ENCODE measurements at regions not wholly inside any gene's neighbourhood (a gene's known extent, or its start where the extent isn't known, plus 50 kb on each side); places are given as distances from the start of the nearest gene placed in this dataset.
A peak's percentile ranks its signal among the peaks of the same experiment; 100 is the strongest.

GRCh38 chr5:52707616-52708015 is 80.1 kb upstream of the ITGA1 start:
- H3K27me3 Mint-ChIP-seq (ENCODE audit: low read depth): no peaks in the 10 kb centered on the region
- no peaks in the 10 kb centered on the region for H3K36me3 Mint-ChIP-seq (ENCODE audit: low read depth)
- H3K9me3 Mint-ChIP-seq: no peaks in the 10 kb centered on the region
- H3K4me3 Mint-ChIP-seq: peak overlapping the region in 1 of 3 experiments; percentile 0
- peak overlapping the region; percentile 30 to 90 (median 50) for H3K27ac Mint-ChIP-seq
- no peak for TF ChIP-seq CTCF (IDR thresholded peaks at IDR 0.05; ENCODE audit: unreplicated experiment in 3 of 3)
- H3K4me1 Mint-ChIP-seq: peaks cover 36% of the 10 kb centered on the region

- Mint-ChIP-seq H3K4me3 (no peak overlapping the region), H3K36me3 (ENCODE audit: low read depth) (no peaks in the 10 kb centered on the region), H3K27ac (peak overlapping the region; percentile 30 to 77 (median 57)), H3K9me3 (no peaks in the 10 kb centered on the region), H3K27me3 (ENCODE audit: low read depth) (no peaks in the 10 kb centered on the region), H3K4me1 (peaks cover 31% of the 10 kb centered on the region)
- no peak for TF ChIP-seq CTCF (IDR thresholded peaks at IDR 0.05; ENCODE audit: unreplicated experiment in 3 of 3)
These were observed 79.3 kb upstream of the ITGA1 start for GRCh38 chr5:52708463-52708862.

- H3K4me3 Mint-ChIP-seq: no peak overlapping the region
- TF ChIP-seq CTCF (IDR thresholded peaks at IDR 0.05; ENCODE audit: unreplicated experiment in 3 of 3): no peak
- no peaks in the 10 kb centered on the region for H3K27me3 Mint-ChIP-seq (ENCODE audit: low read depth)
- H3K4me1 Mint-ChIP-seq: peaks cover 31% of the 10 kb centered on the region
- no peaks in the 10 kb centered on the region for H3K9me3 Mint-ChIP-seq
- H3K27ac Mint-ChIP-seq: peak overlapping the region; percentile 32 to 79 (median 69)
- H3K36me3 Mint-ChIP-seq (ENCODE audit: low read depth): no peaks in the 10 kb centered on the region
These were observed 78.4 kb upstream of the ITGA1 start for GRCh38 chr5:52709167-52709925.

- Mint-ChIP-seq H3K4me3 (no peak overlapping the region), H3K27ac (peak overlapping the region; percentile 69 to 91 (median 73)), H3K4me1 (peaks cover 31% of the 10 kb centered on the region), H3K9me3 (no peaks in the 10 kb centered on the region), H3K36me3 (ENCODE audit: low read depth) (no peaks in the 10 kb centered on the region), H3K27me3 (ENCODE audit: low read depth) (no peaks in the 10 kb centered on the region)
- TF ChIP-seq CTCF (IDR thresholded peaks at IDR 0.05; ENCODE audit: unreplicated experiment in 3 of 3): no peak
These were observed 77.3 kb upstream of the ITGA1 start for GRCh38 chr5:52710310-52710971.

GRCh38 chr5:52710972-52711596 is 76.6 kb upstream of the ITGA1 start:
- Mint-ChIP-seq H3K4me3 (no peak overlapping the region), H3K36me3 (ENCODE audit: low read depth) (no peaks in the 10 kb centered on the region), H3K27ac (peak overlapping the region; percentile 39 to 91 (median 69)), H3K27me3 (ENCODE audit: low read depth) (no peaks in the 10 kb centered on the region), H3K4me1 (peaks cover 31% of the 10 kb centered on the region), H3K9me3 (no peaks in the 10 kb centered on the region)
- no peak for TF ChIP-seq CTCF (IDR thresholded peaks at IDR 0.05; ENCODE audit: unreplicated experiment in 3 of 3)

All from nephron (organoid).